ENCODE measurements at regions not wholly inside any gene's neighbourhood (a gene's known extent, or its start where the extent isn't known, plus 50 kb on each side); places are given as distances from the start of the nearest gene placed in this dataset.

GRCh38 chr3:152053866-152054265 is 180.4 kb downstream of the SUCNR1 start:
- DNase-seq (ENCODE audit: extremely low read depth, low read depth), result no peak
- TF ChIP-seq CTCF (IDR thresholded peaks at IDR 0.05; ENCODE audit: low read depth, low read length), result no peak

- DNase-seq (ENCODE audit: extremely low read depth, low read depth), result no peak
- no peak for TF ChIP-seq CTCF (IDR thresholded peaks at IDR 0.05; ENCODE audit: low read depth, low read length)
Measured at GRCh38 chr3:152054315-152054714, 180.9 kb downstream of the SUCNR1 start.

- no peak for DNase-seq (ENCODE audit: extremely low read depth, low read depth)
- TF ChIP-seq CTCF (IDR thresholded peaks at IDR 0.05; ENCODE audit: low read depth, low read length), result no peak
Measured at GRCh38 chr3:152056073-152056472, 182.6 kb downstream of the SUCNR1 start.

- TF ChIP-seq CTCF (IDR thresholded peaks at IDR 0.05; ENCODE audit: low read depth, low read length), result no peak
Measured at GRCh38 chr3:152056481-152056880, 183.0 kb downstream of the SUCNR1 start.

GRCh38 chr3:152056987-152057386 is 183.5 kb downstream of the SUCNR1 start:
- DNase-seq (ENCODE audit: extremely low read depth, low read depth), result no peak
- TF ChIP-seq CTCF (IDR thresholded peaks at IDR 0.05; ENCODE audit: low read depth, low read length), result no peak

More at GRCh38 chr3:152056481-152056880, 183.0 kb downstream of the SUCNR1 start:
- DNase-seq (ENCODE audit: extremely low read depth, low read depth), result no peak

- no peak for TF ChIP-seq CTCF (IDR thresholded peaks at IDR 0.05; ENCODE audit: low read depth, low read length)
- DNase-seq (ENCODE audit: extremely low read depth, low read depth), result no peak
Measured at GRCh38 chr3:152058856-152059255, 185.4 kb downstream of the SUCNR1 start.

GRCh38 chr3:152060701-152061100 is 187.3 kb downstream of the SUCNR1 start:
- no peak for TF ChIP-seq CTCF (IDR thresholded peaks at IDR 0.05; ENCODE audit: low read depth, low read length)
- DNase-seq (ENCODE audit: extremely low read depth, low read depth), result no peak
